ENCODE measurements at regions not wholly inside any gene's neighbourhood (a gene's known extent, or its start where the extent isn't known, plus 50 kb on each side); places are given as distances from the start of the nearest gene placed in this dataset.
"Not testable (repeated sequence)": the region's sequence is repeated elsewhere in the genome, so short reads cannot be mapped to it uniquely, and the experiment has no call there.

DNA sequence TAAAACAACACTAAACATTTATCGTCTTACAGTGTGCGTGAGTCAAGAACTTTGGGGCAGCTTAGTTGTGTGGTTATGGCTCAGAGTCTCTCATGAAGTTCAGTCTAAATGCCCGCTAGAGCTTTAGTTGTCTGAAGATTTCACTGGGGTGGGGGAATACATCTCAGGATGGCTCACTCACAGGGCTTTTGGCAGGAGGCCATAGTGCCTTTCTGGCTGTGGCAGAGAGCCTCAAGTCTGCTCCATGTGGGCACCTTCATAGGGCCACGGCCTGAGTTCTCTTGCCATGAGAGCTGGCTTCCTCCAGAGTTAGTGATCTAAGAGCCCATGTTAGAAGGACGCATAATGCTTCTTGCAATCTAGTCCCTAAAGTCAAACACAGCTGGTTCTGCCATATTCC lies 258.8 kb upstream of the NUDT12 start:
- no peak for DNase-seq

DNA sequence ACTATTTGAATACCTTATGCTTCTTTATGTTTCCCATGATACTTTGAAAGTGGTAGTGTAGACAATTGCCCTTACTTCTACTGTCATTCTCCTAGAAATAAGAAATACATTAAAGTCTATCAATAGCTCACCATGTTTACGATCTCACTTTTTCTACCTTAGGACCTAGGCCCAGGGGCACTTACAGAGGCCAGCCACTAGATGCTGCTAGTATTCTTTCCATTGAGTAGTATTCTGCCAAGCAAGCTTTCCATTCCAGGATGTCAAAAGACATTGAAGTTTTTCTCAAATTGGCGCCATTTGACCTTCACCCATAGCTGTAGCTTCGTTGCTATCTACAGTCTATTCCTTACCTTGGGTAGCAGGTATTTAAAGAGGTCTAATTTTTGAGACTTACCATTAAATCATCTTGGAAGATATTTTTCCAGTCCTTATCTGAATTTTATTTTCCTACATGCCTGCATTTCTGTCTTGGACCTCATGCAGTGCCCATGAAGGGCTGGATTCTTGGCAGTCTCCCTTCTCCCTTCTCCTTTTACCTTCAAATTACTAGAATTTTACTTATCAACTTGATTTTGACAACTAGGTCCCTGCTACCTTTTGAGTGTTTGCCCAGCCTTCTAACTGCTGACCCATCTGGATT lies 246.0 kb upstream of the NUDT12 start:
- peak; percentile 67 for DNase-seq

DNA sequence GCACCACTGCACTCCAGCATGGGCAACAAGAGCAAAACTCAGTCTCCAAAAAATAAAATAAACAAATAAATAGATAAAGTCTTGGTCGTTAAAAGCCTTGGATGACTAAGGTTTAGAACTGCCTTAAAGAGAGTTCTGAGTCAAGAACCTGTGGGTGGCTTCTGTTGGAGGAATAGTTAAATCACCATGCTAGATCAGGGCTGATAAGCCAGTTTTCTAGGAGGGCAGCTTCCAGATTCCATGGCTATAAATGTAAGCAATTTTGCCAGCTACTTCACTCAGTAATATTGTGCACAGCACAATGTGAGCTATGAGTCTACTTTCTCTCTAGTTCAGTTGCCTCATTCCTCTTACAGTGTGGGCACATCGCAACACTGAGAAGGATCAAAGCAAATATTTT lies 242.1 kb upstream of the NUDT12 start:
- peak; percentile 50 for DNase-seq

DNA sequence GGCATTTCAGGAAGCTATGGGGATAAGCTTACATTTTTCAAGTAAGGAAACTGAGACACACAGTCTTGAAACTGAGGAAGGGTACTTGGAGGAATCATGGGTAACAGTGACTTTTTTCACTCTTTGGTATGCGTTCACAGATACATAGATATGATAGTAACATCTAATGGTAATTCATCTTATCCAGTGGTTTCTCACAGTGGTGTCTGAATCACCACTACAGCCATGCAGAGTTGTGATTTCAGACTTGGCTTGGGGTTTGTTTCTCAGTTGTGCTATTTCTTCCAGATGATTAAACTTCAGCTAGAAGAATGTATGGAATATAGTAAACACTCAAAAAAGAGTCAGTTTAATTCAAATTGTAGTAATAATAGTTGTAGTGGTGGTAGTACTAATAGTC lies 239.1 kb upstream of the NUDT12 start:
- DNase-seq: no peak

DNA sequence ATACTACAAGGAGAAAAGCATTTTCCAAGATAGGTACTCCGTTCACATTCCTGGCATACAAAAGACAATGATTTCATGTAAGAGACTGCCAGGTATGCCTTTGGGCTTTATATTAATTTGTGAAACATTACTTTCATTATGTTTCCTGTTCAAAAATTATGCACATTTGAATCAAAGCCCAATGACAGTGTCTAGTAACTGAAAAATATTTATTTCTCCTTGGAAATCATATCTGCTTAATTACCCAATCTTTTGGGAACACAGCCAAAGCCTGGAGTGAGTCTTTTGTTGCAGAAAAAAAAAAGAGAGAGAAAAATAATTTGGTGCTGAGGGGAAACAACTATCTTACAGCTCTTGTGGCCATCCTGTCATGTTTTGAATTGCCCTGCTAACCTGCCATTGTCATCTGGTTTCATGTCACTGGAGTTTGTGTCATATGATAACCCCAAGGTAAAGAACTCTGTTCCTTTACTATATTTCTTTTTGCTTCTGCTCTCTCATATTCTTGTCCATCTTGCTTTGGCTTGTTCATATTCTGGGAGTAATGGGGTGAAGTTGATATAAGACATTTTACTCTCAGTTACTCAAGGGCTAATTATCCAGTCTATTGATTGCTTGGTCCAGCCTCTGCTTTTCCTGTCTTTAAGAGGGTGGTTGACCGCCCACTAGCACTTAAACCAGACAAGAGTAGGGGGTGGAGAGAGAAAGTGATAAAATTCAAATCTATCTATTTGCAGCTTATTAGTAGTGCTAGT lies 238.3 kb upstream of the NUDT12 start:
- DNase-seq: no peak

DNA sequence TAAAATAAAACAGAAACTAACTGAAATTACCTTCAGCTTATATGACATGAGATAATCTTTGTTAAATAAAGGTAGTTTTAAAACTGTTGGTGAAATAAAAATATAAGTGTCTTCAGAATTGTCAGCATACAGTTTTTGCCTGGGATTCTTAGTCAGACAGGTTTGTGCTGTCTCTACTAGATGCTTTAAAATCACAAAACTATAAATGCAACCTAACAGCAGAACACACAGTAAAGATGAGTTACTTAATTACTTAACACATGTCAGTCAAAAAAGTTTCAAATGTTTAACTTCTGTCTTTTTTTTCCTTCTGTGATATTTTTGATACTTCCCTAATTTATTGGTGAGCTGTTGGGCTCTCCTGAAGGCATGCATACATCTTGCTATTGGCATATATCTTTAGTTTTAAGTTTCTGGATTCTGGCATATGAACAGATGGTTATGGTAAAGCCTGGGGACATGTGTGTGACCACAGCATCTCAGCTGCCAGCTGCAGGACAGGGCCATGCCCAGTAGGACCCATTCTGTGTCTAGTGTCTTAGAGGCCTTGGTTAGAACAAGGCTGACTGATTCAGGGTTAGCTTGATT lies 231.1 kb upstream of the NUDT12 start:
- DNase-seq: no peak

DNA sequence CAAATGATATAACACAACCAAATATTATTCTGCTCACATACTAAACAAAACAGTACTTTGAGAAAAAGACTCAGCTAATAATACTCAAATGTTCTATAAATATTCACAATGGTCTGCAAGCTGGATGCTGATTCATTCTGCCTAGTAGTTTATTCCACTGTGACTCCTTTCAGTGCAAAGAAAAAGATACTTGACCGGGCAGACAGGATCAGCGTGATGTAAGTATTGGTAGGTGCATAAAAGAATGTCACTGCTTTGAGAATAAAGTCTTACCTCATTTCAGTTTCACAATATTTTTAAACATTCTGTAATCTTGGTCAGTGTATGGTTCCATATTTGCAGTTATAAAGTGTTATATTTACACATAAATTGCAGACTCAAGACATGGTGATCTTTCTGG lies 223.0 kb upstream of the NUDT12 start:
- no peak for DNase-seq

DNA sequence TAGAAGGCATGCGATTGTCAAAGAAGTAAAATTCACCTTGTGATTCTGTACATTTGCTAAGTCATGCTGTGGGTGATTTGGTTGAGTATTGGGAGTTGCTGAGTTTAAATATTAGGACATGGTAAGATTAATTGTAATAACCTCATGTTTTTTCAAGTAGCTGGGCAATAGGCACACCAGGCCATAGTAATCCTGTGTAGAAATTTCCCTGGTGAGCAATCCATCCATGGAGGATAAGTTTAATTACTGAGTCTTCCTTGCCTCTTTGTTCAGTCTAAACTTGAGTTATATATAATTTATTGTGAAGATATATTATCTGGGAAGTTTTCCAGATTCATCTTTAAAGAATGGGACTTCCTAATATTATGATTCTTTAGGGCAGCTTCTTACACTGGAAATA lies 221.1 kb upstream of the NUDT12 start:
- no peak for DNase-seq

DNA sequence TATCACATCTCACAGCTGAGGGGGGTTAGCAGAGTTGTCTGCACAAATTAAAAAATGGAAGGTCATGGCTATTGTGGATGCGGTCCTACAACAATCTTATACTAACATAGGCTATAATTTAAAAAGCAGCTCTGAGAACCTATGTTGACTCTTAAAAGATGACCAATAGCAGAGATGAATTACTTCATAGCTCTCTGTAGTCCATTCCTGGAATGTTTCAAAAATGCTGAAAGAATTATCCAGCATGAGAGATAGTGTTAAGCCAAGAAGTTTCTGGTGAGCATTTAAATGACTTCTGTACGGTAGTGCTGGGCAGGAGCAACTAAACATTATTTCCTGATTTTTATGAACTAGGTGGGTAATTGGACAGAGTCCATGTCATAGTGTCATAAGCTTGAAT lies 218.2 kb upstream of the NUDT12 start:
- DNase-seq: no peak

DNA sequence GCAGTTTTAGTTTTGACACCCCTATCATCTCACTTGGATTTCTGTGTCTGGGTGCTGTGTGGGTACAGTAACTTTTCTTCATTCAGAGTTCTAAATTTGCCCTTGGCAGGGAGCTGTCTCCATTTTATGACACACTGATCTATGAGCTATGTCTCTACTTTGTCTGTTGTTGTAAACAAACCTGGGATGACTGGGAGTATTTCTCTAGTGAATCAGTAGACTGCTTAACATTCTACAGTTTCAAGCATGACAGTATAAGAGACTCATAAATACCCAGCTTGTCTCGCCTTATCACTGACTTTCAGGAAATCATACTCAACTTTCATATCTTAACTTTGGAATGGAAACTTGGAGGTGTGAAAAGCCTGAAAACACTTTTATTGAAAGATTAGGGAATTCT lies 212.1 kb upstream of the NUDT12 start:
- no peak for DNase-seq

DNA sequence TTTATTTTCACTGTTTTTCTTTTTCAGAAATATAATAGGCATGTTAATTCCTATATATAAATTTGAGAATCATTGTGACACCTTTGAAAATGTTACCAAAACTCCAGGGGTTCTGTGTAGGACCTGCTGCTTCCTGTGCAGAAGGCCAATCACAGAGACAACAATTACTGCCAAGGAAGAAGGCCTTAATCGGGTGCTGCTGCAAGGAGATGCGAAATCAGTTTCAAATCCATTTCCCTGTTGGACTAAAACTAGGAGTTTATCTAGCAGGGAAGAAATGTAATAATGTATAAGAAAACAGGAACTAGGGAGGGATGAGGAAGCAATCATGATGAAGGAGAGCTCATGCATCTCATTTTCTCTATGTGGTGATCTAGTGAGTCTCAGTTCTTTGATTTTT lies 209.7 kb upstream of the NUDT12 start:
- DNase-seq: no peak

DNA sequence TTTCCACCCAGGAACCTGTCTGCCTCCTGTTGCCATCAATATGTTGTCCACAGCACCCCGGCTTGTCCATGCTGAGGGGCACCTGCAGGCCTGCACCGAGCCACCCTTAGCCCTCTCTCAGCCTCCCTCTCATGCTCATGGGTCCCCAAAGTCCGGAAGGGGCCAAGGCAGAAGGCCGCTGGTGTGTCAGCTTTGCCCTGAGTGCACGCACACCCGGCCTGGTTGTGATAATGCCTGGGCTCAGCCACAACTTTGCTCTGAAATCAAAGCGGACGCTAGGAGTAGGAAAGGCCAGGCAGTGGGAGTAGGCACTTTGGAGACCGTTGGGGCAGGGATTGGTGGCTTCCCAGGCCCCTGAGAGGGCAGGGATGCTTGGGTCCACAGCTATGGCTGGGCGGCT lies 201.8 kb upstream of the NUDT12 start:
- no peak for DNase-seq

DNA sequence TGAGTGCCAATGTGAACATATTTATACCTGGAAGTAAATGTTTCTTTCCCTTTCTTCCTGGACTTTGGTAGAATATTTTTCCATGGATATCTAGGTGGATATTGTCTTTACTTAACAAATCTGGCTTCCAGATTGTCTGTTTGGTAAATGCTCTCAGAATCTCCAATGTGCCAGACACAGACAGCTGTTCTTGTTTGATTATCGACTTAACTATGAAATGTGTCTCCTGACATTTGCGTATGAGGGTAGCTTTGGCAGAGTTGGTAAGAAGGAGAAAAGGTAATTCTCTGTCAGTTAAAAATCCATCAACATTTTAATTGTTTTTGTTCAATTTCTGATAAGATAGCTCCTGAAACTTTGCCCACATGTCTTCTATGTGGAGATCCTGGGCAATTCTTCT lies 196.4 kb upstream of the NUDT12 start:
- DNase-seq: no peak

DNA sequence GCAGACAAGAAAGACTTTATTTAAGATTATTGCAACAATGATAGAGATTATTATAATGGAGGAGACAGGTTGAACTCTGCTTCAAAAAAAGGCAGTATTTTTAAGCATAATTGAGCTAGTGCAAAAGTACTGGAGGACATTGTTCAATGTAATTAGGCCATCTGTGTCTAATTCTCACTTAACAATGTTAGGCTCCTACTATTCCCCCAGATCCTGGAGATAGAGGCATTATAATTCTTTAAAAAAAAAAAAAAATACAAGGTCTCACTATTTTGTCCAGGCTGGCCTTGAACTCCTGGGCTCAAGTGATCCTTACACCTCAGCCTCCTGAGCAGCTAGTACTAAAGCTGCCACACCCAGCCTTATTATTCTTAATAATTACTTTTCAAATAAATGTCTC lies 193.4 kb upstream of the NUDT12 start:
- no peak for DNase-seq

DNA sequence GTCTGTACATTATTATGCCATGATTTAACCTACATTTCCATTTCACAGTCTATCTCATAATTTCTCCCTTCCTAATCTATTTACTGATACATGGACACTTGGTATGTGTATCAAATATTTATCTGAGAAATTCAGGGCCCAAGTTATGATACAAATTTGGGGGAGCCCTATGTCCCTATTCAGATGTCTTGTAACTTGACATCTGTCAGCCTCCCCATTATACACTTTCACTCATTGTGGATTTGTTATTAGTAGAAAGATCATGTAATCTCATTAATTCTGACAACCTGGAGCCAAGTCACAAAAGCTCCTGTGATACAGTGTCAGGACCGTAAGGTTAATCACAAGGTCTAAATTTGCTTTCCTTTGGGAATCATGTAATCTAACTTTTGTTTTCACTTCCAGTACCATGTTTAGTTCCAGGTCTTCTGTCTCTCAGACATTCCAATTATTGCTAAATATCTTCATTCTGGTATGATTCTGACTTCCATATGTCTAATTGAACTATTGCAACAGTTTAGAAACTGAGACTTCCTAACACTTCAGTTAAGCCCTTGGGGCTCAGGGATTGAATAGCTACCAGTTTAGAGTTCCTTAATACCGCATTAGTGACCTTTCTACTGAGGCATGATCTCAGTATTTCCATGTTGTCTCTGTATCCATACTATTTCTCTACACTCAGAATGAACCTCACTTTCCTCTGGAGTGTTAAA lies 182.9 kb upstream of the NUDT12 start:
- no peak for DNase-seq

DNA sequence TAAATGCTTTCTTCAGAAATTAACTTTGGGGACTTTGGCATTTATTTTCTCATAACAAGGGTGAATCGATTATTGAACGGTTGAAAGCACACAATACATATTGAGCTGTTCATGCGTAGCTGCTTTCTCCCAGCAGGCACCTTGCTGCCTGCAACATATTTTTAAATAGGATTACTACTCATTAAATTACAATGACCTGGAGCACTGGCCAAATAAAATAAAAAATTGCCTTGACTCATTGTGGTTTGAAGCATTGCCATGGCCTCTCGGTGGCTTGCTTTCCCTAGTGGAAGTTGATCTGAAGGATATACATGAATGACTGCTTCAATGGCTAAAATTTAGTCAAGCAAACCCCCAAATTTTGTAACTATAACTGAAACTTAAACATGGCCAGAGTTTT lies 181.6 kb upstream of the NUDT12 start:
- no peak for DNase-seq

DNA sequence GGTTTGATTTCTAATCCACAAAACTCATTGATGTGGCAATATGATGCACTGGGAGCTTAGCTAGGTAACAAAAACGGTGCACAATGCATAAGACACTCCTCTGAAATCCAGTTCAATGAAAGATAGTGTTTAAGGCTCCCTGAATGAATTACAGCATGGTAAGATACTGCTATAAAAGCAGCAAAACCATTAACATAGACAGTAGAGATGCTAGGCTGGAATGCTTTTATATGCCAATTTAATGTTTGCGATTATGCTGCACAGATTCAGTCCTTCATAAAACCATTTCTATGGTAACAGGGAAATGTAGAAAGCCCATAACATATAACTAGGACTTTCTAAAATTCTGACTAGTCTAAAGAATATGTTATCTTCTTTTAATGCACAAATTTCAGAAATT lies 180.8 kb upstream of the NUDT12 start:
- no peak for DNase-seq

DNA sequence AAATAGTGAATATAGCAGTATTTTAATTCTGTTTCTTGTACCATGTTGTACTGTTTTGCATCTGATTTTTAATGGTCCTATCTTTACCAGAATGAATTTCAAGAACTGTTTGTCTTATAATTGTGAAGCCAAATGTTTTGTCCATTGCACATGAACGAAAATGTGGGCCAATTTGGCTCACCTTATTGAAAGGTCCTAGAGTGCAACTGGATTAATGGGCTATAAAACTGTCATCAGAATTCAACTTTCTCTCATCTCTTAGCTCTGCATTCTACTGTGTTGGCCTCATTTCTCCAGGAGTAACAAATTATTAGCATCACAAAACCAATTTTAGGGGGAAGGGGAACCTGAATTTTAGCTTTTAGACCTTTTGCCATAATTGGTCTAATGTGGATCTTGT lies 179.4 kb upstream of the NUDT12 start:
- no peak for DNase-seq

DNA sequence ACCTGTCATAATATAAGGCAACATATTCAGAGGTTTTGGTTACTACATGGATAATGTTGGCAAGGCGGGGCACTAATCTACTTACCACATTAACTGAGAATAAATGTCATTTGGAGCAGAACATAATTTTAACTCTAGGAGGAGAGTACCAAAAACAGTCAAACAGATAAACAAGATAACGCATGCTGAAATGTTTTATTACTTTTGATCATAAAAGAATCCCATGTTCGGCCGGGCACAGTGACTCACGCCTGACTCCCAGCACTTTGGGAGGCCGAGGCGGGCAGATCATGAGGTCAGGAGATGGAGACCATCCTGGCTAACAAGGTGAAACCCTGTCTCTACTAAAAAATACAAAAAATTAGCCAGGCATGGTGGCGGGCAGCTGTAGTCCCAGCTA lies 173.8 kb upstream of the NUDT12 start:
- not testable (repeated sequence) for DNase-seq

DNA sequence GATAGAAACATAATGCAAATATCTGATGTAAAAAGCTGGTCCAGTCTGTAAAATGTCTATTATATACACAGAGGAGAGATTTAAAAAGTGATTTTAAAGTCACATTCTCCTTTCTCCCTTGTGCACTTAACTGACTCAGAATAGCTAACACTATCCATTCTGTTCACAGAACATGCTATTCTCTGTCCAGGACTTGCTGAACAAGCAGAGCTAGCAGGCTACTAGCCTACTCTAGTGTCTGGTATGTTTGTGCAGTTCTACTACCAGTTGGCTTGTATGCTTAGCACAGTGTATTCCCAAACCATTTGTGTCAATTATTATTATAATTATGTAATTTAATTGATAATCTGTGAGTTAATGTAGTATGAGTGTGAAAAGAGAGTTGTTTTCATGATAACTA lies 161.7 kb upstream of the NUDT12 start:
- DNase-seq: no peak

DNA sequence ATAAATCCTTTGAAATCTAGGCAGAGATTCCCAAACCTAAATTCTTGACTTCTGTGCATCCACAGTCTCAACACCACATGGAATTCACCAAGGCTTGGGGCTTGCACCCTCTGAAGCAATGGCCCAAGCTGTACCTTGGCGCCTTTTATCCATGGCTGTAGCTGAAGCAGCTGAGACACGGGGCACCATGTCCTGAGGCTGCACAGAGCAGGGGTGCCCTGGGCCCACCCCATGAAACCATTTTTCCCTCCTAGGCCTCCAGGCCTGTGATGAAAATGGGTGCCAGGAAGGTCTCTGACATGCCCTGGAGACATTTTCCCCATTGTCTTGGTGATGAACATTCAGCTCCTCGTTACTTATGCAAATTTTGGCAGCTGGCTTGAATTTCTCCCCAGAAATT lies 158.6 kb upstream of the NUDT12 start:
- DNase-seq: no peak

DNA sequence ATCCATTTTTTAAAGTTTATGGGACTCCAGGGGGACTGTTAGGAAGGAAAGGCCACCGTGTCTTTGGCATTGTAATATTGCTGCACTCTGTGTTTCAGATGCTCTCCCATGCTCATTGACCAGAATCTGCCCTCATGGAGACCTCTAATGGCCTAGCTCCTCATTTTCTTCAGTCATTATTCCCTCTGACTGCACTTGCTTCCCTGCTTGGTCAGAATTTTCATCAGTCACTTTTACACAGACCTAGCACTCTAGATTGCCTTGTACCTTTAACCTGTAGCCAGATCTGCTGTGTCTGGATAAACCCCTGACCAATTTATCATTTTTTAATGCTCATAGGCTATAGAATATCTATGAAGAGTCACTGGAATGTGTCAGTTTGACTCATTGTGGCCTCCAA lies 155.5 kb upstream of the NUDT12 start:
- DNase-seq: no peak

DNA sequence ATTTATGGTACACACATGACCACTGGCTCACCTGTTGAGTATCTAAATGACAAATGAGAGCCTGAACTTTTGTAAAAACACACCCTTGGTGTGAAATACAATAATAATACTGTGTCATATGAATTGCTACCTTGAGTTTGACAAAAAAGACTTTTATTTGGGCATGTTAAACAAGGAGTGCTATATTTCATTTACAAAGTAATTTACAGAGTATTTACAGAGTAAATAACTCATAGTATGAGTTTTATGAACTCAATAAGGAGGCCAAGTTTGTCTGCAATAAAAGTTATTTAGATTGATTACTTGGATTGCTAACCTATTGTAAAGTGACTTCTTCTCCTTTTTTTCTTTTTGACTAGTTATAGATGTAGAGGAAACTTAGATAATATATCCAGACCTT lies 146.0 kb upstream of the NUDT12 start:
- no peak for DNase-seq

All from islet precursor cell (in vitro differentiated cells).